OCI-LY7 (cell line): ENCODE measurements at regions not wholly inside any gene's neighbourhood (a gene's known extent, or its start where the extent isn't known, plus 50 kb on each side); places are given as distances from the start of the nearest gene placed in this dataset.

Experiments
- CTCF ChIP-seq: fragments of 200-600 bp; sonication (generic); conservative IDR thresholded peaks from 2 replicates; pipeline ENCODE4 v1.5.1; 2014; ENCODE audit warnings: mild to moderate bottlenecking, antibody characterized with exemption, low read length, moderate library complexity, mixed read lengths
- EZH2phosphoT487 ChIP-seq: fragments of 200-600 bp; sonication (generic); IDR thresholded peaks from 2 replicates; pipeline ENCODE4 v1.6.1; 2018; ENCODE audit warnings: low read depth, borderline replicate concordance, mild to moderate bottlenecking, mixed run types, antibody characterized with exemption, low read length, moderate library complexity, mixed read lengths

DNA sequence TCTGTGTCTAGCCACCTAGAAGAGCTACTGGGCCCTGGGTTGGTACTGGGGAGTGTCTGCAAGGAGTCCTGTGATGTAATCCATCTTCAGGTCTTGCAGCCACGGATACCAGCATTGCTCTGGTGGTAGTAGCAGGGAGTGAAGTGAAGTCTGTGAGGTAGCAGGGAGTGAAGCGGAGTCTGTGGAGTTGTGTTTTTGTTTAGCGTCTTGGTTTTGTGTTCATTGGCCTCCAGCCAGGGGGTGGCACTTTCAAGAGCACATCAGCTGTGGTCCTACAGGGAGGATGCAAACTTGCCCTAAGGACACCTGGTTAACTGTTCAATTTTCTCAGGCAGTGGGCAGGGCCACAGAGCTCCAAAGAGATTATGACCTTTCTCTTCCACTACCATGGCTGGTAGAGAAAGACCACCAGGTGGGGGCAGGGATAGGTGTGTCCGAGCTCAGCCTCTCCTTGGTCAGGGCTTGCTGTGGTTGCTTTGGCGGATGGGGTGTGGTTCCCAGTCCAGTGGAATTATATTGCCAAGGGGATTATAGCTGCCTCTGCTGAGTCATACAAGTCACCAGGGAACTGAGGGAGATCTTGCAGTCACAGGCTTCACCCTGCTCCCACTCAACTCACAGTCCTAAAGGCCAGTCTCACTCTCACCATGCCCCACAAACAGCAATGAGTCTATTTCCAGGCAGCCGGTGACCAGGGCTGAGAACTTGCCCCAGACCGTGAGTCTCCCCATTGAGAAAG lies 424.7 kb downstream of the ZBBX start:
- TF ChIP-seq CTCF (no peak), EZH2phosphoT487 (no peak)
